Gastroesophageal sphincter (tissue), 4 donors: ENCODE measurements at regions not wholly inside any gene's neighbourhood (a gene's known extent, or its start where the extent isn't known, plus 50 kb on each side); places are given as distances from the start of the nearest gene placed in this dataset.
A peak's percentile ranks its signal among the peaks of the same experiment; 100 is the strongest.

ENCODE experiments used
- ATAC-seq: fragments of 150-250 bp; one replicate; pipeline ENCODE4 v1.9.1; 2016; ENCODE audit warnings: mild to moderate bottlenecking, moderate library complexity
- H3K27ac ChIP-seq, 4 donors: fragments of 200-600 bp; sonication (generic) in 3 of 4; 1 replicate in 3 of 4; 2 replicates in 1 of 4; pipeline ENCODE4 v1.5.1; 2016 to 2019
- H3K27me3 ChIP-seq: fragments of 200-600 bp; sonication (generic); one replicate; pipeline ENCODE4 v1.5.1; 2019
- H3K36me3 ChIP-seq, 2 donors: fragments of 200-600 bp; sonication (generic); one replicate each; pipeline ENCODE4 v1.5.1; 2019; ENCODE audit warnings: control low read depth in 1 of 2
- H3K4me1 ChIP-seq, 3 donors: fragments of 200-600 bp; sonication (generic); 1 replicate in 2 of 3; 2 replicates in 1 of 3; pipeline ENCODE4 v1.5.1; 2016 to 2019; ENCODE audit warnings: control low read depth in 2 of 3
- H3K4me3 ChIP-seq, 2 donors: fragments of 200-600 bp; sonication (generic); one replicate each; pipeline ENCODE4 v1.5.1; 2019; ENCODE audit warnings: mild to moderate bottlenecking in 1 of 2, moderate library complexity in 1 of 2
- H3K9me3 ChIP-seq, 3 donors: fragments of 200-600 bp; sonication (generic); one replicate each; pipeline ENCODE4 v1.5.1; 2017 to 2019; ENCODE audit warnings: control low read depth in 2 of 3
- EP300 ChIP-seq: sonication (generic); formaldehyde crosslinking; IDR thresholded peaks from one replicate; pipeline ENCODE4 v1.6.1; 2017; ENCODE audit warnings: antibody characterized with exemption, mild to moderate bottlenecking
- POLR2A ChIP-seq, 2 donors: fragments of 450-650 bp; IDR thresholded peaks; one replicate each; pipeline ENCODE4 v1.6.1; 2017; ENCODE audit warnings: antibody characterized with exemption in 2 of 2, mild to moderate bottlenecking in 2 of 2, moderate library complexity in 1 of 2
- POLR2AphosphoS5 ChIP-seq: sonication (generic); formaldehyde crosslinking; IDR thresholded peaks from one replicate; pipeline ENCODE4 v1.6.1; 2017; ENCODE audit warnings: antibody characterized with exemption
- WGBS, 2 donors: methylation state at CpG; one replicate each; pipeline ENCODE4 v1.1.5; 2018; ENCODE audit warnings: low coverage in 1 of 2; 5-methylcytosine and 5-hydroxymethylcytosine counted together
- TF ChIP-seq, protein P1 (sequence below), 4 experiments: fragments of 200-600 bp in 2 of 4; fragments of 450-650 bp in 2 of 4; sonication (generic) in 1 of 4; IDR thresholded peaks; one replicate each; pipeline ENCODE4 v1.5.1; 2017 to 2019; ENCODE audit warnings: antibody characterized with exemption in 4 of 4, mild to moderate bottlenecking in 2 of 4, moderate library complexity in 2 of 4

GRCh38 chr10:10821926-10822325 lies 195.7 kb upstream of the CELF2 start:
- no peak for ATAC-seq
- H3K9me3 ChIP-seq, result no peaks in the 10 kb centered on the region
- H3K27me3 ChIP-seq, result no peaks in the 10 kb centered on the region
- no peaks in the 10 kb centered on the region for H3K36me3 ChIP-seq
- peaks cover 7 to 52% (median 14%) of the 10 kb centered on the region in 3 donors for H3K4me1 ChIP-seq
- no peak for TF ChIP-seq POLR2AphosphoS5
- no peak for TF ChIP-seq EP300
- TF ChIP-seq, protein P1, sequence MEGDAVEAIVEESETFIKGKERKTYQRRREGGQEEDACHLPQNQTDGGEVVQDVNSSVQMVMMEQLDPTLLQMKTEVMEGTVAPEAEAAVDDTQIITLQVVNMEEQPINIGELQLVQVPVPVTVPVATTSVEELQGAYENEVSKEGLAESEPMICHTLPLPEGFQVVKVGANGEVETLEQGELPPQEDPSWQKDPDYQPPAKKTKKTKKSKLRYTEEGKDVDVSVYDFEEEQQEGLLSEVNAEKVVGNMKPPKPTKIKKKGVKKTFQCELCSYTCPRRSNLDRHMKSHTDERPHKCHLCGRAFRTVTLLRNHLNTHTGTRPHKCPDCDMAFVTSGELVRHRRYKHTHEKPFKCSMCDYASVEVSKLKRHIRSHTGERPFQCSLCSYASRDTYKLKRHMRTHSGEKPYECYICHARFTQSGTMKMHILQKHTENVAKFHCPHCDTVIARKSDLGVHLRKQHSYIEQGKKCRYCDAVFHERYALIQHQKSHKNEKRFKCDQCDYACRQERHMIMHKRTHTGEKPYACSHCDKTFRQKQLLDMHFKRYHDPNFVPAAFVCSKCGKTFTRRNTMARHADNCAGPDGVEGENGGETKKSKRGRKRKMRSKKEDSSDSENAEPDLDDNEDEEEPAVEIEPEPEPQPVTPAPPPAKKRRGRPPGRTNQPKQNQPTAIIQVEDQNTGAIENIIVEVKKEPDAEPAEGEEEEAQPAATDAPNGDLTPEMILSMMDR (IDR thresholded peaks at IDR 0.05), result no peak
- TF ChIP-seq POLR2A (IDR thresholded peaks at IDR 0.05), result no peak
- WGBS, 2 donors, result 51% methylated on average over 3 of the region's 6 CpGs; no CpG with 5 or more reads in 1 of the 2 donors
- H3K27ac ChIP-seq, result peak overlapping the region; percentile 25 to 79 (median 72)
- H3K4me3 ChIP-seq, result no peak overlapping the region

DNA sequence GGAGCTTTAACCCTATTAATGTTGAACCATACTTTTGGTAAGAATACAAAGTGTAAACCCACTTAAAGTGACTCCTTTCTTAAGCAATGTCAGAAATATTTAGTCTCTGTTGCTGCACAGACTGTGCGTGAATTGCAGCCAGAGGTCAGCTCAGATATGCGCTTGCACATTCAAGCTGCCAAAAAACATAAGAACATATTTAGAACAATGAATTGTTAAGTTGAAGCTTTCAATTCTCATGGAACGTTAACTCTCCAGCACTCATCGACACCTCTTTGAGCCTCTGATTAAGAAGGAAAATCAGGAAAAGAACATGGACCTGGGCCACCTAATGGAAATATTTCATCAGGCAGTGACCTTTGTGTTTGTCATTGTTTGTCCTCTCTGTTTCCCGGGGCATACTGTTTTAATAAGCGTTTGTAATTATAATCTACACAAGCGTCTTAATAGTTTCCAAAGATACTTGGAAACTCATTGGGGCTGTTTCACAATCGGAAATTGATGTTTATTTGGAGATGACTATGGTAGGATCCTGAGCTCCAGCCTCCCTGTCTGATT lies 193.0 kb upstream of the CELF2 start:
- H3K4me1 ChIP-seq, result peaks cover 7 to 70% (median 20%) of the 10 kb centered on the region in 3 donors
- ATAC-seq, result peak; percentile 94
- H3K9me3 ChIP-seq, result no peaks in the 10 kb centered on the region
- no peak for TF ChIP-seq EP300
- TF ChIP-seq, protein P1 (IDR thresholded peaks at IDR 0.05), result peak in 1 of 4 experiments; percentile 21
- no peak for TF ChIP-seq POLR2A (IDR thresholded peaks at IDR 0.05)
- peak; percentile 58 for TF ChIP-seq POLR2AphosphoS5
- peak overlapping the region; percentile 76 to 86 (median 80) for H3K27ac ChIP-seq
- H3K4me3 ChIP-seq, result peak overlapping the region; percentile 15 to 16
- 3 to 5% methylated on average over 8 of the region's 8 CpGs for WGBS, 2 donors
- no peaks in the 10 kb centered on the region for H3K27me3 ChIP-seq
- no peaks in the 10 kb centered on the region for H3K36me3 ChIP-seq

GRCh38 chr10:10826125-10826524 lies 191.5 kb upstream of the CELF2 start:
- Histone ChIP-seq H3K4me1 (peaks cover 13 to 85% (median 29%) of the 10 kb centered on the region in 3 donors), H3K4me3 (no peak overlapping the region), H3K9me3 (no peaks in the 10 kb centered on the region), H3K36me3 (no peaks in the 10 kb centered on the region), H3K27ac (peak overlapping the region; percentile 31 to 80 (median 78)), H3K27me3 (no peaks in the 10 kb centered on the region)
- 56 to 60% methylated on average over 1 of the region's 1 CpG for WGBS, 2 donors
- no peak for ATAC-seq
- no peak for TF ChIP-seq POLR2AphosphoS5

DNA sequence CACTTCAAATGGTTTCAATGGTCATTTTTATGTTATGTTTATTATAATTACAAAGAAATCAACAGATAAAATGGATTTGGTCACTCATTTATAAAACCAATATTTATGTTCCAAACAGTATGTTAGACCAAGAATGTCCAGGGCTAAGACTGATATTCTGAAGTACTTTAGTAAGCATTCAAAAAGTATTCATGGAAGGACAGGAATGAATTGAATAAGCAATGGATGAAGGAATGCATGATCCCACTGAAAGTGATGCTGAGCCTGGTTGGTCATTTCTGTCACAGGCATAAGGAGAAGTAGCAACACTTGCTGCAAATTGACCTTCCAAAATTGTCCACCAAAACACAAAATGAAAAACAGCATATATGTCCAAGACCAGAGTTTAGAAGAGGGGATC lies 189.0 kb upstream of the CELF2 start:
- Histone ChIP-seq H3K4me3 (no peak overlapping the region), H3K27me3 (no peaks in the 10 kb centered on the region), H3K27ac (peak overlapping the region in 3 of 4 donors; percentile 35 to 84 (median 71)), H3K4me1 (peaks cover 12 to 75% (median 20%) of the 10 kb centered on the region in 3 donors), H3K36me3 (no peaks in the 10 kb centered on the region), H3K9me3 (no peaks in the 10 kb centered on the region)
- TF ChIP-seq POLR2A (IDR thresholded peaks at IDR 0.05) (no peak), EP300 (no peak), POLR2AphosphoS5 (no peak)
- TF ChIP-seq, protein P1 (IDR thresholded peaks at IDR 0.05), result no peak
- no peak for ATAC-seq

DNA sequence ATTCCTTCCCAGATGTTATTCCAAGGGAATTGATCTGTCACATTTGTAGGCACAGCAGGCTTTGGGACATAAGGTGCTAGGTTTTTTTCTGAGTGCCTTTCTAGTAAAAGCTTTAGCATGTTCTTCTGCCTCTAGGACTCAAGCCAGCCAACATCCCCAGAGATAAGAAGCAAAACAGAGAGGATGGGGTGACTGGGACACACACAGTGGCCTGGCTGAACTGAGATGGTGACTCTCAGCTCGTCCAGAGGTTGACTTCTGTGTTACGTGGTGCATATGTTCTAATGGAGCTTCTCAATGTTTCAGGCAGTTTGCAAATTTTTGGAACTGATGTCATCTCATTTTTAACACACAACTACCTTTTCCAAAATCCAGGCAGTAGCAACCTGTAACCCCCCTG lies 188.1 kb upstream of the CELF2 start:
- H3K9me3 ChIP-seq, result no peaks in the 10 kb centered on the region
- TF ChIP-seq EP300 (no peak), POLR2A (IDR thresholded peaks at IDR 0.05) (no peak), POLR2AphosphoS5 (no peak)
- TF ChIP-seq, protein P1 (IDR thresholded peaks at IDR 0.05), result no peak
- H3K27me3 ChIP-seq, result no peaks in the 10 kb centered on the region
- no peaks in the 10 kb centered on the region for H3K36me3 ChIP-seq
- H3K4me3 ChIP-seq, result no peak overlapping the region
- 32 to 67% methylated on average over 1 to 2 of the region's 2 CpGs for WGBS, 2 donors
- H3K27ac ChIP-seq, result peak overlapping the region; percentile 0 to 84 (median 73)
- peaks cover 5 to 66% (median 20%) of the 10 kb centered on the region in 3 donors for H3K4me1 ChIP-seq
- no peak for ATAC-seq
